ENCODE measurements at regions not wholly inside any gene's neighbourhood (a gene's known extent, or its start where the extent isn't known, plus 50 kb on each side); places are given as distances from the start of the nearest gene placed in this dataset.

DNA sequence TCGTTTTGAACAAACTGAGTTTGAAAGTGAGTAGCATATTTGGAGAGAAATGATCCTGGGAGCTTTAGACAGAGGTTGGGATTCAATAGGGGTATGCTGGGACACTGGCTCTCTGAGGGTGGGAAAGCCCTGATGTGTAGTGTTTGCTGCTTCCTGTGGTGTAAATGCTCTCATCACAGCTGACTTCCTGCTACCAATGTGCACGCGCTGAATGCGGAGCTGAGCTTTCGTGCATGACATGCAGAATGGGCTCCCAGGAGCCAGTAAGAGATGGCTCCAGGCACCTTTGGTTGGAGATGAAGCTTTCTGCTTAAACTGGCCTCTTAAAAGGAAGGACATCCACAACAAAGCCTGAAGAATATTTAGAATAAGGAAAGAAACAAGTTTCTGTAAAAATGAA is 224.1 kb upstream of the CCDC150 start:
- no peak overlapping the region for H3K4me2 ChIP-seq (ENCODE audit: low read length)
- H2AFZ ChIP-seq (ENCODE audit: low read depth, low read length), result no peak overlapping the region
- no peak overlapping the region for H3K27ac ChIP-seq (ENCODE audit: low read depth, low read length)
- Mint-ChIP-seq H3K9me3 (ENCODE audit: unreplicated experiment) (no peaks in the 10 kb centered on the region), H3K4me1 (ENCODE audit: low read depth, unreplicated experiment) (peaks cover 8% of the 10 kb centered on the region), H3K27ac (ENCODE audit: unreplicated experiment) (no peak overlapping the region), H3K36me3 (ENCODE audit: low read depth, unreplicated experiment) (no peaks in the 10 kb centered on the region), H3K27me3 (ENCODE audit: low read depth, unreplicated experiment) (no peaks in the 10 kb centered on the region), H3K4me3 (ENCODE audit: unreplicated experiment) (no peak overlapping the region)
- no peak for DNase-seq (ENCODE audit: low read depth)
- peaks cover 8% of the 10 kb centered on the region for H3K4me1 ChIP-seq (ENCODE audit: insufficient read depth, low read length)
- no peak for TF ChIP-seq EZH2 (IDR thresholded peaks at IDR 0.05; ENCODE audit: insufficient read depth, low read length)
- TF ChIP-seq, protein P1, sequence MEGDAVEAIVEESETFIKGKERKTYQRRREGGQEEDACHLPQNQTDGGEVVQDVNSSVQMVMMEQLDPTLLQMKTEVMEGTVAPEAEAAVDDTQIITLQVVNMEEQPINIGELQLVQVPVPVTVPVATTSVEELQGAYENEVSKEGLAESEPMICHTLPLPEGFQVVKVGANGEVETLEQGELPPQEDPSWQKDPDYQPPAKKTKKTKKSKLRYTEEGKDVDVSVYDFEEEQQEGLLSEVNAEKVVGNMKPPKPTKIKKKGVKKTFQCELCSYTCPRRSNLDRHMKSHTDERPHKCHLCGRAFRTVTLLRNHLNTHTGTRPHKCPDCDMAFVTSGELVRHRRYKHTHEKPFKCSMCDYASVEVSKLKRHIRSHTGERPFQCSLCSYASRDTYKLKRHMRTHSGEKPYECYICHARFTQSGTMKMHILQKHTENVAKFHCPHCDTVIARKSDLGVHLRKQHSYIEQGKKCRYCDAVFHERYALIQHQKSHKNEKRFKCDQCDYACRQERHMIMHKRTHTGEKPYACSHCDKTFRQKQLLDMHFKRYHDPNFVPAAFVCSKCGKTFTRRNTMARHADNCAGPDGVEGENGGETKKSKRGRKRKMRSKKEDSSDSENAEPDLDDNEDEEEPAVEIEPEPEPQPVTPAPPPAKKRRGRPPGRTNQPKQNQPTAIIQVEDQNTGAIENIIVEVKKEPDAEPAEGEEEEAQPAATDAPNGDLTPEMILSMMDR (IDR thresholded peaks at IDR 0.05; ENCODE audit: insufficient read depth, low read depth, low read length), result no peak
- no peaks in the 10 kb centered on the region for H3K36me3 ChIP-seq (ENCODE audit: insufficient read depth, low read length)
- H3K4me3 ChIP-seq (ENCODE audit: insufficient read depth, low read depth, low read length), result no peak overlapping the region
- no peaks in the 10 kb centered on the region for H4K20me1 ChIP-seq (ENCODE audit: insufficient read depth, low read length)
- H3K9ac ChIP-seq (ENCODE audit: low read length), result no peak overlapping the region
- no peak for FAIRE-seq
- H3K79me2 ChIP-seq (ENCODE audit: insufficient read depth, low read length), result no peaks in the 10 kb centered on the region
- no peaks in the 10 kb centered on the region for H3K9me3 ChIP-seq (ENCODE audit: insufficient read depth, low read depth, low read length)
- no peaks in the 10 kb centered on the region for H3K27me3 ChIP-seq (ENCODE audit: insufficient read depth, low read length)

DNA sequence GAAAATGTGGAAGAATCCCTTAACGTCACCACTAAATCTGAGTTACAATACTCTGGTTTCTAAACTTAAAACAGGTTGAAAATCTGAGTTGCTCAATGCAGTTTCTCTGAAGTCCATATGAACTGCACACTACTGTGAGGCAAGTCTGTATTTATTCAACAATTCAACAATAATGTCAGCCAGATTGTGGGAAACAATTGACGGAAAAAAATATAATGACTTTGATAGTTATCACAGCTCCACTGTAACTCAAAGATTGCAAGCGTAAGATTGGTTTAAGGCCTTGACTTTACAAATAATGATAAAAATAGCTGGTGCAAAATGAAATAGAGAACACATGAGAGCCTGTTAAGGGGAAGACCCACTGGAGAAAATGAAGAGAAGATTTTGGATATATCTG is 219.4 kb upstream of the CCDC150 start:
- DNase-seq (ENCODE audit: low read depth), result no peak
- Histone ChIP-seq H3K4me3 (ENCODE audit: insufficient read depth, low read depth, low read length) (no peak overlapping the region), H3K36me3 (ENCODE audit: insufficient read depth, low read length) (no peaks in the 10 kb centered on the region), H3K27ac (ENCODE audit: low read depth, low read length) (no peak overlapping the region), H3K27me3 (ENCODE audit: insufficient read depth, low read length) (no peaks in the 10 kb centered on the region), H3K4me1 (ENCODE audit: insufficient read depth, low read length) (no peaks in the 10 kb centered on the region), H3K4me2 (ENCODE audit: low read length) (no peak overlapping the region), H3K9ac (ENCODE audit: low read length) (no peak overlapping the region), H3K9me3 (ENCODE audit: insufficient read depth, low read depth, low read length) (no peaks in the 10 kb centered on the region), H2AFZ (ENCODE audit: low read depth, low read length) (no peak overlapping the region), H3K79me2 (ENCODE audit: insufficient read depth, low read length) (no peaks in the 10 kb centered on the region), H4K20me1 (ENCODE audit: insufficient read depth, low read length) (no peaks in the 10 kb centered on the region)
- no peak for FAIRE-seq
- Mint-ChIP-seq H3K27me3 (ENCODE audit: low read depth, unreplicated experiment) (no peaks in the 10 kb centered on the region), H3K27ac (ENCODE audit: unreplicated experiment) (no peak overlapping the region), H3K36me3 (ENCODE audit: low read depth, unreplicated experiment) (no peaks in the 10 kb centered on the region), H3K9me3 (ENCODE audit: unreplicated experiment) (no peaks in the 10 kb centered on the region), H3K4me1 (ENCODE audit: low read depth, unreplicated experiment) (no peaks in the 10 kb centered on the region), H3K4me3 (ENCODE audit: unreplicated experiment) (no peak overlapping the region)
- TF ChIP-seq, protein P1 (IDR thresholded peaks at IDR 0.05; ENCODE audit: insufficient read depth, low read depth, low read length), result no peak
- no peak for TF ChIP-seq EZH2 (IDR thresholded peaks at IDR 0.05; ENCODE audit: insufficient read depth, low read length)

DNA sequence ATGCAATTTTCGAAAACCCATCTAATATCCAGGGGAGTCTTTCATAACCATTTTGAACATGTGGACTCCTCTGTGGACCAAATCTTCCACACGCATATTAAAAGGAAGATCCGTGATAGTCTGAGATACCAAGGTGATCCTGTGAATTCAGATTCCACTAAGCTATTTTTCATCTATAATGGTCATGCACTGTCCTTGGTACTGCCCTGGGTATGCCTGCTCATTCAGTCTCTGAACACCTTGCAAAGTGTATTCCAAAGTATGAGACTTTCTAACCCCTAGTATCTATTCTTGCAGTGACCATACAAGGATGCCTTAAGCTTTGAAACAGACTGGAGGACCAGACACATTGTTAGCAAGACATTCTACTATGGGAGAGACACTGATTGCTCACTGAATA is 217.6 kb upstream of the CCDC150 start:
- Histone ChIP-seq H4K20me1 (ENCODE audit: insufficient read depth, low read length) (no peaks in the 10 kb centered on the region), H3K4me1 (ENCODE audit: insufficient read depth, low read length) (no peaks in the 10 kb centered on the region), H3K27me3 (ENCODE audit: insufficient read depth, low read length) (no peaks in the 10 kb centered on the region), H3K4me2 (ENCODE audit: low read length) (no peak overlapping the region), H2AFZ (ENCODE audit: low read depth, low read length) (no peak overlapping the region), H3K9ac (ENCODE audit: low read length) (no peak overlapping the region), H3K4me3 (ENCODE audit: insufficient read depth, low read depth, low read length) (no peak overlapping the region), H3K36me3 (ENCODE audit: insufficient read depth, low read length) (no peaks in the 10 kb centered on the region), H3K9me3 (ENCODE audit: insufficient read depth, low read depth, low read length) (no peaks in the 10 kb centered on the region), H3K79me2 (ENCODE audit: insufficient read depth, low read length) (no peaks in the 10 kb centered on the region), H3K27ac (ENCODE audit: low read depth, low read length) (no peak overlapping the region)
- FAIRE-seq, result no peak
- DNase-seq (ENCODE audit: low read depth), result no peak
- H3K36me3 Mint-ChIP-seq (ENCODE audit: low read depth, unreplicated experiment), result no peaks in the 10 kb centered on the region
- H3K9me3 Mint-ChIP-seq (ENCODE audit: unreplicated experiment), result no peaks in the 10 kb centered on the region
- no peak overlapping the region for H3K27ac Mint-ChIP-seq (ENCODE audit: unreplicated experiment)
- no peak for TF ChIP-seq EZH2 (IDR thresholded peaks at IDR 0.05; ENCODE audit: insufficient read depth, low read length)
- TF ChIP-seq, protein P1 (IDR thresholded peaks at IDR 0.05; ENCODE audit: insufficient read depth, low read depth, low read length), result no peak
- no peak overlapping the region for H3K4me3 Mint-ChIP-seq (ENCODE audit: unreplicated experiment)
- no peaks in the 10 kb centered on the region for H3K4me1 Mint-ChIP-seq (ENCODE audit: low read depth, unreplicated experiment)
- H3K27me3 Mint-ChIP-seq (ENCODE audit: low read depth, unreplicated experiment), result no peaks in the 10 kb centered on the region
